H9 (cell line): ENCODE measurements at regions not wholly inside any gene's neighbourhood (a gene's known extent, or its start where the extent isn't known, plus 50 kb on each side); places are given as distances from the start of the nearest gene placed in this dataset.

ENCODE experiments used
- DNase-seq: peaks from one replicate; pipeline ENCODE4 v3.0.0-alpha.2; 2017
- H2AFZ ChIP-seq: one replicate; pipeline ENCODE4 v1.6.1; 2013; ENCODE audit warnings: mild to moderate bottlenecking, low read length, control low read depth, moderate library complexity
- H2AK5ac ChIP-seq: 2 replicates; pipeline ENCODE4 v1.6.1; 2013; ENCODE audit warnings: low read length, control low read depth, mixed read lengths; ENCODE audit not compliant: insufficient read length
- H2BK120ac ChIP-seq: one replicate; pipeline ENCODE4 v1.6.1; 2013; ENCODE audit warnings: low read depth, mild to moderate bottlenecking, low read length, control low read depth, inconsistent platforms; ENCODE audit not compliant: poor library complexity, severe bottlenecking
- H2BK12ac ChIP-seq: 2 replicates; pipeline ENCODE4 v1.6.1; 2013; ENCODE audit warnings: low read length, control low read depth, mixed read lengths, low read depth; ENCODE audit not compliant: insufficient read length
- H2BK15ac ChIP-seq: 2 replicates; pipeline ENCODE4 v1.6.1; 2013; ENCODE audit warnings: low read depth, low read length, control low read depth
- H2BK20ac ChIP-seq: one replicate; pipeline ENCODE4 v1.6.1; 2013; ENCODE audit warnings: low read depth, mild to moderate bottlenecking, low read length, control low read depth, inconsistent platforms; ENCODE audit not compliant: poor library complexity, severe bottlenecking
- H2BK5ac ChIP-seq: 2 replicates; pipeline ENCODE4 v1.6.1; 2013; ENCODE audit warnings: low read length, control low read depth, mixed read lengths; ENCODE audit not compliant: insufficient read length
- H3K14ac ChIP-seq: 2 replicates; pipeline ENCODE4 v1.6.1; 2013; ENCODE audit warnings: low read length, control low read depth; ENCODE audit not compliant: insufficient read depth
- H3K18ac ChIP-seq: 2 replicates; pipeline ENCODE4 v1.6.1; 2013; ENCODE audit warnings: low read depth, mild to moderate bottlenecking, mixed read lengths, low read length, control low read depth; ENCODE audit not compliant: insufficient read length
- H3K23ac ChIP-seq: 2 replicates; pipeline ENCODE4 v1.6.1; 2013; ENCODE audit warnings: low read length, control low read depth, mixed read lengths, low read depth; ENCODE audit not compliant: insufficient read length
- H3K23me2 ChIP-seq: 2 replicates; pipeline ENCODE4 v1.6.1; 2013; ENCODE audit warnings: low read depth, mild to moderate bottlenecking, mixed read lengths, low read length, control low read depth; ENCODE audit not compliant: insufficient read length, poor library complexity, severe bottlenecking
- H3K27ac ChIP-seq: 2 replicates; pipeline ENCODE4 v1.5.1; 2013; ENCODE audit warnings: low read length, control low read depth, mixed read lengths, low read depth; ENCODE audit not compliant: insufficient read length
- H3K27me3 ChIP-seq: 2 replicates; pipeline ENCODE4 v1.6.1; 2013; ENCODE audit warnings: low read length, control low read depth, inconsistent platforms; ENCODE audit not compliant: insufficient read depth
- H3K4ac ChIP-seq: 2 replicates; pipeline ENCODE4 v1.6.1; 2013; ENCODE audit warnings: low read depth, mild to moderate bottlenecking, control low read depth, inconsistent platforms, low read length, moderate library complexity
- H3K4me1 ChIP-seq: 2 replicates; pipeline ENCODE4 v1.6.1; 2013; ENCODE audit warnings: low read length, control low read depth, inconsistent platforms; ENCODE audit not compliant: insufficient read depth
- H3K4me2 ChIP-seq: 2 replicates; pipeline ENCODE4 v1.6.1; 2013; ENCODE audit warnings: low read length, control low read depth, mixed read lengths; ENCODE audit not compliant: insufficient read length, insufficient read depth
- H3K56ac ChIP-seq: 2 replicates; pipeline ENCODE4 v1.6.1; 2013; ENCODE audit warnings: low read depth, mild to moderate bottlenecking, mixed read lengths, low read length, control low read depth; ENCODE audit not compliant: insufficient read length
- H3K79me1 ChIP-seq: 2 replicates; pipeline ENCODE4 v1.6.1; 2013; ENCODE audit warnings: low read depth, mild to moderate bottlenecking, moderate library complexity, low read length, control low read depth, inconsistent platforms; ENCODE audit not compliant: insufficient read depth, poor library complexity, severe bottlenecking
- H3K79me2 ChIP-seq: 2 replicates; pipeline ENCODE4 v1.6.1; 2013; ENCODE audit warnings: low read length, control low read depth, inconsistent platforms; ENCODE audit not compliant: insufficient read depth
- H3K9ac ChIP-seq: 2 replicates; pipeline ENCODE4 v1.6.1; 2013; ENCODE audit warnings: low read length, control low read depth, mixed read lengths; ENCODE audit not compliant: insufficient read length; ENCODE audit errors: extremely low read depth
- H3K9me3 ChIP-seq: one replicate; pipeline ENCODE4 v1.6.1; 2013; ENCODE audit warnings: low read depth, low read length, inconsistent platforms; ENCODE audit not compliant: control insufficient read depth
- H3T11ph ChIP-seq: one replicate; pipeline ENCODE4 v1.6.1; 2013; ENCODE audit warnings: mild to moderate bottlenecking, low read length, control low read depth, inconsistent platforms
- H4K20me1 ChIP-seq: one replicate; pipeline ENCODE4 v1.6.1; 2013; ENCODE audit not compliant: control insufficient read depth, insufficient read length, insufficient read depth
- H4K5ac ChIP-seq: 2 replicates; pipeline ENCODE4 v1.6.1; 2013; ENCODE audit warnings: low read depth, mild to moderate bottlenecking, mixed read lengths, low read length, control low read depth; ENCODE audit not compliant: insufficient read length
- H4K8ac ChIP-seq: replicated peaks from 2 replicates; pipeline ENCODE4 v1.6.1; 2013; ENCODE audit warnings: low read length, control low read depth, mixed read lengths, low read depth; ENCODE audit not compliant: insufficient read length
- H4K91ac ChIP-seq: 2 replicates; pipeline ENCODE4 v1.6.1; 2013; ENCODE audit warnings: low read depth, mild to moderate bottlenecking, moderate library complexity, mixed read lengths, low read length, control low read depth; ENCODE audit not compliant: insufficient read length
- H3K27ac Mint-ChIP-seq, 3 experiments: 2 replicates in 2 of 3; 3 replicates in 1 of 3; pipeline ENCODE4 v1.8.0; 2020 to 2021; ENCODE audit warnings: mixed read lengths in 3 of 3, mild to moderate bottlenecking in 1 of 3, moderate library complexity in 1 of 3
- H3K27me3 Mint-ChIP-seq: 2 replicates; pipeline ENCODE4 v1.8.0; 2021; ENCODE audit warnings: low read depth, mild to moderate bottlenecking, moderate library complexity, mixed read lengths
- H3K36me3 Mint-ChIP-seq, 3 experiments: 2 replicates in 2 of 3; 3 replicates in 1 of 3; pipeline ENCODE4 v1.8.0; 2020 to 2021; ENCODE audit warnings: low read depth in 3 of 3, mixed read lengths in 3 of 3; ENCODE audit not compliant: insufficient read depth in 1 of 3
- H3K4me1 Mint-ChIP-seq, 2 experiments: 2 replicates each; pipeline ENCODE4 v1.8.0; 2020; ENCODE audit warnings: mixed read lengths in 2 of 2
- H3K4me3 Mint-ChIP-seq, 2 experiments: 2 replicates in 1 of 2; 3 replicates in 1 of 2; pipeline ENCODE4 v1.8.0; 2020 to 2021; ENCODE audit warnings: mild to moderate bottlenecking in 2 of 2, mixed read lengths in 2 of 2, moderate library complexity in 1 of 2
- H3K9me3 Mint-ChIP-seq, 2 experiments: 2 replicates in 1 of 2; 3 replicates in 1 of 2; pipeline ENCODE4 v1.8.0; 2020; ENCODE audit warnings: mild to moderate bottlenecking in 2 of 2, mixed read lengths in 2 of 2, moderate library complexity in 1 of 2
- WGBS: extraction: QIAGEN DNeasy Blood & Tissue Kit; methylation state at CpG from one replicate; pipeline ENCODE4 v1.1.7; 2013; ENCODE audit warnings: missing lambda C conversion rate, low lambda C conversion rate, mixed read lengths; ENCODE audit not compliant: insufficient read length; ENCODE audit errors: extremely low coverage; 5-methylcytosine and 5-hydroxymethylcytosine counted together
- TF ChIP-seq, protein P1 (sequence below): fragments of 200-600 bp; sonication (generic); conservative IDR thresholded peaks from 3 replicates; pipeline ENCODE4 v1.8.0; 2021; ENCODE audit warnings: antibody characterized with exemption, mild to moderate bottlenecking

DNA sequence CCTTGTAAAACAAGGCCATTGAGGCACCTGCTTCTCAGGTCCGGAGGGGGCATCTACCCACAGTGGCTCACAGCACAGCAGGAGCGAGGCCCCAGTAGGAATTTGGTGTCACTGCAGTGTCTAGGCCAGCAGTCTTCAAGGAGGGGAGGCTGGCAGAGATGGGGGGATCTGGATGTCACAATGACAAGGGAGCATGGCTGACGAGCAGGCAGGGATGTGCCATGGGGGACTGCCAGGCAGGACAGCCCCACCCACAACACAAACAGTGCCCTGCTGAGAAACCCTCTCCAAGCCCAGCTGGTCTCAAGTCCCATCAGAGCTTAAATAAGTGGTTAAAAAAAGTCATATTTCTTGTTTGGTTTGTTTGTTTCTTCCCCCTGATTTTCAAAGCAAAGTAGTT lies 121.0 kb upstream of the ZNF716 start:
- no peak overlapping the region for H2BK12ac ChIP-seq
- H2BK5ac ChIP-seq = no peak overlapping the region
- no peak overlapping the region for H3K23ac ChIP-seq
- Mint-ChIP-seq H3K4me1 (no peaks in the 10 kb centered on the region), H3K9me3 (peaks cover 95 to 96% of the 10 kb centered on the region in 2 experiments), H3K4me3 (no peak overlapping the region), H3K36me3 (peaks cover 15 to 43% (median 31%) of the 10 kb centered on the region in 3 experiments; a peak in 6 of 7 replicates), H3K27me3 (peaks cover 8% of the 10 kb centered on the region), H3K27ac (no peak overlapping the region)
- no peak overlapping the region for H3K18ac ChIP-seq
- H3K79me2 ChIP-seq = no peaks in the 10 kb centered on the region
- H4K91ac ChIP-seq = no peak overlapping the region
- no peak overlapping the region for H3K27ac ChIP-seq
- no peak overlapping the region for H2BK120ac ChIP-seq
- H3K14ac ChIP-seq = no peak overlapping the region
- H2AK5ac ChIP-seq = no peak overlapping the region
- no peak overlapping the region for H4K5ac ChIP-seq
- TF ChIP-seq, protein P1, sequence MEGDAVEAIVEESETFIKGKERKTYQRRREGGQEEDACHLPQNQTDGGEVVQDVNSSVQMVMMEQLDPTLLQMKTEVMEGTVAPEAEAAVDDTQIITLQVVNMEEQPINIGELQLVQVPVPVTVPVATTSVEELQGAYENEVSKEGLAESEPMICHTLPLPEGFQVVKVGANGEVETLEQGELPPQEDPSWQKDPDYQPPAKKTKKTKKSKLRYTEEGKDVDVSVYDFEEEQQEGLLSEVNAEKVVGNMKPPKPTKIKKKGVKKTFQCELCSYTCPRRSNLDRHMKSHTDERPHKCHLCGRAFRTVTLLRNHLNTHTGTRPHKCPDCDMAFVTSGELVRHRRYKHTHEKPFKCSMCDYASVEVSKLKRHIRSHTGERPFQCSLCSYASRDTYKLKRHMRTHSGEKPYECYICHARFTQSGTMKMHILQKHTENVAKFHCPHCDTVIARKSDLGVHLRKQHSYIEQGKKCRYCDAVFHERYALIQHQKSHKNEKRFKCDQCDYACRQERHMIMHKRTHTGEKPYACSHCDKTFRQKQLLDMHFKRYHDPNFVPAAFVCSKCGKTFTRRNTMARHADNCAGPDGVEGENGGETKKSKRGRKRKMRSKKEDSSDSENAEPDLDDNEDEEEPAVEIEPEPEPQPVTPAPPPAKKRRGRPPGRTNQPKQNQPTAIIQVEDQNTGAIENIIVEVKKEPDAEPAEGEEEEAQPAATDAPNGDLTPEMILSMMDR = no peak
- no peak overlapping the region for H3K4me2 ChIP-seq
- H3K4me1 ChIP-seq = no peaks in the 10 kb centered on the region
- no peak overlapping the region for H3K4ac ChIP-seq
- no peak overlapping the region for H2BK20ac ChIP-seq
- WGBS = no CpG with 5 or more reads among the region's 3 CpGs
- no peak for DNase-seq
- H2BK15ac ChIP-seq = no peak overlapping the region
- H3K79me1 ChIP-seq = no peaks in the 10 kb centered on the region
- no peaks in the 10 kb centered on the region for H3K23me2 ChIP-seq
- no peak overlapping the region for H3K9ac ChIP-seq
- H3K9me3 ChIP-seq = peaks cover 77% of the 10 kb centered on the region
- no peak overlapping the region for H2AFZ ChIP-seq
- H4K20me1 ChIP-seq = no peaks in the 10 kb centered on the region
- no peaks in the 10 kb centered on the region for H3K27me3 ChIP-seq
- H3K56ac ChIP-seq = no peak overlapping the region
- no peak overlapping the region for H4K8ac ChIP-seq
- H3T11ph ChIP-seq = no peak overlapping the region
